HEK293T (cell line): ENCODE measurements at regions not wholly inside any gene's neighbourhood (a gene's known extent, or its start where the extent isn't known, plus 50 kb on each side); places are given as distances from the start of the nearest gene placed in this dataset.

ENCODE experiments used
- CTCF ChIA-PET: fragments of 350-600 bp; formaldehyde crosslinking; extraction: SDS; loops from one replicate; lab custom pipeline; 2021; ENCODE audit warnings: antibody characterized with exemption, inconsistent platforms; lab: Yijun Ruan, JAX
- POLR2A ChIA-PET: fragments of 350-600 bp; formaldehyde crosslinking; extraction: SDS; loops from one replicate; lab custom pipeline; 2020; ENCODE audit warnings: antibody characterized with exemption, inconsistent platforms; lab: Yijun Ruan, JAX
- DNase-seq: peaks from one replicate; pipeline ENCODE4 v3.0.0; 2012; ENCODE audit warnings: mixed read lengths; ENCODE audit errors: extremely low spot score
- ARNT ChIP-seq: fragments of 450-650 bp; IDR thresholded peaks from 2 replicates; pipeline ENCODE4 v1.6.1; 2017; ENCODE audit warnings: mild to moderate bottlenecking
- BHLHE40 ChIP-seq: fragments of 450-650 bp; IDR thresholded peaks from 2 replicates; pipeline ENCODE4 v1.6.1; 2016; ENCODE audit warnings: mild to moderate bottlenecking, moderate library complexity, borderline replicate concordance
- CTBP1 ChIP-seq: fragments of 450-650 bp; IDR thresholded peaks from 2 replicates; pipeline ENCODE4 v1.6.1; 2016; ENCODE audit warnings: borderline replicate concordance
- ELF4 ChIP-seq: fragments of 450-650 bp; IDR thresholded peaks from 2 replicates; pipeline ENCODE4 v1.6.1; 2017; ENCODE audit warnings: antibody characterized with exemption
- FOXA1 ChIP-seq: fragments of 450-650 bp; IDR thresholded peaks from 2 replicates; pipeline ENCODE4 v1.6.1; 2016; ENCODE audit warnings: mild to moderate bottlenecking
- FOXK2 ChIP-seq: fragments of 450-650 bp; IDR thresholded peaks from 2 replicates; pipeline ENCODE4 v1.6.1; 2016; ENCODE audit warnings: mild to moderate bottlenecking
- FOXM1 ChIP-seq: fragments of 450-650 bp; IDR thresholded peaks from 2 replicates; pipeline ENCODE4 v1.6.1; 2017; ENCODE audit warnings: mild to moderate bottlenecking, borderline replicate concordance
- HDGF ChIP-seq: fragments of 450-650 bp; IDR thresholded peaks from 2 replicates; pipeline ENCODE4 v1.6.1; 2017; ENCODE audit warnings: antibody characterized with exemption, borderline replicate concordance
- L3MBTL2 ChIP-seq: fragments of 450-650 bp; conservative IDR thresholded peaks from 2 replicates; pipeline ENCODE4 v1.6.1; 2016; ENCODE audit warnings: mild to moderate bottlenecking
- LEF1 ChIP-seq: fragments of 450-650 bp; IDR thresholded peaks from 2 replicates; pipeline ENCODE4 v1.6.1; 2017; ENCODE audit warnings: mild to moderate bottlenecking, borderline replicate concordance
- NFRKB ChIP-seq: fragments of 450-650 bp; IDR thresholded peaks from 2 replicates; pipeline ENCODE4 v1.6.1; 2016; ENCODE audit warnings: mild to moderate bottlenecking, moderate library complexity
- SP1 ChIP-seq: fragments of 450-650 bp; IDR thresholded peaks from 2 replicates; pipeline ENCODE4 v1.6.1; 2017
- SUZ12 ChIP-seq: fragments of 450-650 bp; IDR thresholded peaks from 2 replicates; pipeline ENCODE4 v1.6.1; 2016; ENCODE audit warnings: mild to moderate bottlenecking
- TARDBP ChIP-seq: fragments of 450-650 bp; IDR thresholded peaks from 2 replicates; pipeline ENCODE4 v1.6.1; 2016
- ZNF384 ChIP-seq: fragments of 450-650 bp; IDR thresholded peaks from 2 replicates; pipeline ENCODE4 v1.6.1; 2016
- TF ChIP-seq, protein P1 (sequence below): fragments of 450-650 bp; IDR thresholded peaks from 2 replicates; pipeline ENCODE4 v1.6.1; 2016

GRCh38 chr6:14837435-14837834 is 408.4 kb upstream of the JARID2 start:
- TF ChIP-seq ELF4 (no peak), FOXA1 (no peak), LEF1 (no peak), BHLHE40 (no peak), TARDBP (no peak), ARNT (no peak), CTBP1 (no peak), FOXK2 (no peak), SUZ12 (no peak), HDGF (no peak), NFRKB (no peak)
- TF ChIP-seq, protein P1, sequence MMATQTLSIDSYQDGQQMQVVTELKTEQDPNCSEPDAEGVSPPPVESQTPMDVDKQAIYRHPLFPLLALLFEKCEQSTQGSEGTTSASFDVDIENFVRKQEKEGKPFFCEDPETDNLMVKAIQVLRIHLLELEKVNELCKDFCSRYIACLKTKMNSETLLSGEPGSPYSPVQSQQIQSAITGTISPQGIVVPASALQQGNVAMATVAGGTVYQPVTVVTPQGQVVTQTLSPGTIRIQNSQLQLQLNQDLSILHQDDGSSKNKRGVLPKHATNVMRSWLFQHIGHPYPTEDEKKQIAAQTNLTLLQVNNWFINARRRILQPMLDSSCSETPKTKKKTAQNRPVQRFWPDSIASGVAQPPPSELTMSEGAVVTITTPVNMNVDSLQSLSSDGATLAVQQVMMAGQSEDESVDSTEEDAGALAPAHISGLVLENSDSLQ: no peak
- CTCF ChIA-PET: interaction anchor here (0.6 kb wide), 1 partner anchor 626 kb away, joined by 3 read pairs; no protein-coding TSS in a partner anchor
- POLR2A ChIA-PET: no interaction called here
- DNase-seq: no peak

DNA sequence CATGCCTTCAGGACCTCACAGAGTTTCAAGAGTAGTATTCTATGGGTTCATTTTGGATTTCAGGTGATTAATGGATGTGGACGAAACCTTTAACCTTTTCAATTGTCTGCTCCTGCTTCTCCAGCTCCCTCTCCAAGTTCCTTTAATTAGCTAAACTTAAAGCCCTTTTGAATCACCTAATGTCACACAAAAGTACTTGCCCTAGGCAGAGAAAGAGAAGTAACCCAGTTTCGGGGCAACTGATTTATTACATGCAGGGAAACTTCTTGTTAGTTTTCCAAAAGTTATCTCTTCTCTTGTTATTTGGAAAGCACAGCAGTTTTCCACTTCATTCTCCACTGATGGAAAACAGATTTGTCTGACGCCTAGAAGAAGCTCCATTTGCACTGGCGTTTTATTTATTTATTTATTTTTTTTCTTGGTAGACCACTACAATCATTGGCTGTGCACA is 407.7 kb upstream of the JARID2 start:
- TF ChIP-seq FOXA1 (no peak), ZNF384 (no peak), ARNT (no peak), NFRKB (no peak), BHLHE40 (no peak), LEF1 (no peak), SP1 (no peak), FOXK2 (no peak), CTBP1 (no peak)
- ChIA-PET POLR2A (no interaction called here), CTCF (interaction anchor here (0.6 kb wide), 1 partner anchor 627 kb away, joined by 3 read pairs; no protein-coding TSS in a partner anchor)
- no peak for DNase-seq

DNA sequence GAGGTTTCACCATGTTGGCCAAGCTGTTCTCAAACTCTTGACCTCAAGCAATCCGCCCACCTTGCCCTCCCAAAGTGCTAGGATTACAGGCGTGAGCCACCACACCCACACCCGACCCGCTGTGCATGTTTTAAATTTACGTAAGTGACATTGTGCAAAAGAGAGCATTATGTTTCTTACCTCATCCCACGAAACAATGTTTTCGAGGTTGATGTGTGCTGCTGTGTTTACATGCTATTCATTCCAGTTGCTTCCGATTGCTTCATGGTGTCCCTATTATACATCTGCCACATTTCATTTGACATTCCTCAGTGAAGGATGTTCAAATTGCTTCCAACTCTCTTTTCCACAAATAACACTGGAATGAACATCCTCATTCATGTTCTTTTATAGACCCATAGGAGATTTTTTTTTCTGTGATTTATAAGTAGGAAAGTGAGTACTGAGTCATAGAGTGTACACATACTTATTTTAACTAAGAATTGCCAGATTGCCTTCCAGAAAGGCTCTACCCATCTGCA is 403.9 kb upstream of the JARID2 start:
- no peak for TF ChIP-seq L3MBTL2
- TF ChIP-seq ZNF384: no peak
- no peak for TF ChIP-seq FOXK2
- no peak for TF ChIP-seq HDGF
- TF ChIP-seq ELF4: no peak
- ChIA-PET POLR2A (no interaction called here), CTCF (no interaction called here)

DNA sequence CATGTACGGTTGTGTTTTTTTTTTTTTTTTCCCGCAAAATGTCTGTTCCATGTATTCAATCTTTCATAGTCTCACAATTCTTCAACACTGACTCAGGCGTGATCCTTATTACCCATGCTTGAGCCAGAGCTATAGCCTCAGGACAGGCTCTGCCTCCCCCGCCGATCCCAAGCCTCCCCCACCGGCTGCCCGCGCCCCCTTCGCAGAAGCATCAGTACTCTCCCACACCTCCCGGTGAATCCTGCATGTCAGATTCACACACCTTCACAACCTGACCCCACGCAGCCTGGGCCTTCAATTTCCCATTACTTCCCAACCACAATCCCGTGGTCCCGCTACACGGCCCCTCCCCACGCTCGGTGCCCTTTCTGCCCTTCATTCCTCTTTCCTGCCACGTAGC is 401.5 kb upstream of the JARID2 start:
- no peak for DNase-seq
- TF ChIP-seq ARNT (no peak), TARDBP (no peak), SP1 (no peak), FOXA1 (no peak), LEF1 (no peak), BHLHE40 (no peak), NFRKB (no peak), ELF4 (no peak), L3MBTL2 (no peak), CTBP1 (no peak), SUZ12 (no peak), FOXK2 (no peak), FOXM1 (no peak), ZNF384 (no peak), HDGF (no peak)
- TF ChIP-seq, protein P1: no peak
- ChIA-PET CTCF (no interaction called here), POLR2A (no interaction called here)

More for the DNA sequence above, 403.9 kb upstream of the JARID2 start:
- no peak for DNase-seq

GRCh38 chr6:14848019-14848418 is 397.9 kb upstream of the JARID2 start:
- no peak for TF ChIP-seq TARDBP
- DNase-seq: no peak
- ChIA-PET CTCF (no interaction called here), POLR2A (no interaction called here)

GRCh38 chr6:14849185-14849584 is 396.7 kb upstream of the JARID2 start:
- ChIA-PET POLR2A (no interaction called here), CTCF (no interaction called here)
- no peak for DNase-seq
- no peak for TF ChIP-seq SUZ12

- CTCF ChIA-PET: no interaction called here
- no peak for DNase-seq
- TF ChIP-seq HDGF (no peak), ARNT (no peak), SP1 (no peak)
- TF ChIP-seq, protein P1: no peak
- POLR2A ChIA-PET: no interaction called here
These were observed 394.6 kb upstream of the JARID2 start for GRCh38 chr6:14851281-14851680.

DNA sequence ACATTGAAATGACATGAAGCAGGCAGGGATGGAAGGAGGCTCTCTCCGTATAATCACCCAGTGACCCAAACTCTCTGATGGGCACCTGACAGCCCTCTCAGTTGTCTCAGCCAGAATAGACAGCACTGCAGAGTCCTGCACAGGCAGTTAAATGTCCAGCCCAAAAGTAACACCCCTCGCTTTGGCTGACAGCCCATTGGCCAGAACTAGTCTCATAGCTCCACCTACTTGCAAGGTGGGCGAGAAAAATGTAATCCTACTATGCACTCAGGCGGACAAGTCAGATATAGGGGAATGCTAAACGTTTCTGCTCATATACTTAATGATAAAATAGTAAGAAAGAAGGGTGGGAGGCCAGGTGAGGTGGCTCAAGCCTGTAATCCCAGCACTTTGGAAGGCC is 393.5 kb upstream of the JARID2 start:
- no peak for DNase-seq
- TF ChIP-seq SUZ12: no peak
- no peak for TF ChIP-seq LEF1
- no peak for TF ChIP-seq ZNF384
- TF ChIP-seq NFRKB: no peak
- no peak for TF ChIP-seq HDGF
- no peak for TF ChIP-seq FOXA1
- TF ChIP-seq ARNT: no peak
- no peak for TF ChIP-seq SP1
- no peak for TF ChIP-seq TARDBP
- TF ChIP-seq FOXK2: no peak
- TF ChIP-seq CTBP1: no peak
- TF ChIP-seq ELF4: no peak
- TF ChIP-seq FOXM1: no peak
- TF ChIP-seq L3MBTL2: no peak
- ChIA-PET POLR2A (no interaction called here), CTCF (no interaction called here)
